HEK293 (cell line): ENCODE measurements at regions not wholly inside any gene's neighbourhood (a gene's known extent, or its start where the extent isn't known, plus 50 kb on each side); places are given as distances from the start of the nearest gene placed in this dataset.

Experiments used
- ZNF580 ChIP-seq: fragments of 450-650 bp; formaldehyde crosslinking; IDR thresholded peaks from 2 replicates; pipeline ENCODE4 v1.5.1; 2016; ENCODE audit warnings: missing biosample characterization, missing genetic modification characterization
- TF ChIP-seq, protein P1 (sequence below): fragments of 450-650 bp; formaldehyde crosslinking; IDR thresholded peaks from 2 replicates; pipeline ENCODE4 v1.5.1; 2016; ENCODE audit warnings: missing biosample characterization, missing genetic modification characterization, low read depth

DNA sequence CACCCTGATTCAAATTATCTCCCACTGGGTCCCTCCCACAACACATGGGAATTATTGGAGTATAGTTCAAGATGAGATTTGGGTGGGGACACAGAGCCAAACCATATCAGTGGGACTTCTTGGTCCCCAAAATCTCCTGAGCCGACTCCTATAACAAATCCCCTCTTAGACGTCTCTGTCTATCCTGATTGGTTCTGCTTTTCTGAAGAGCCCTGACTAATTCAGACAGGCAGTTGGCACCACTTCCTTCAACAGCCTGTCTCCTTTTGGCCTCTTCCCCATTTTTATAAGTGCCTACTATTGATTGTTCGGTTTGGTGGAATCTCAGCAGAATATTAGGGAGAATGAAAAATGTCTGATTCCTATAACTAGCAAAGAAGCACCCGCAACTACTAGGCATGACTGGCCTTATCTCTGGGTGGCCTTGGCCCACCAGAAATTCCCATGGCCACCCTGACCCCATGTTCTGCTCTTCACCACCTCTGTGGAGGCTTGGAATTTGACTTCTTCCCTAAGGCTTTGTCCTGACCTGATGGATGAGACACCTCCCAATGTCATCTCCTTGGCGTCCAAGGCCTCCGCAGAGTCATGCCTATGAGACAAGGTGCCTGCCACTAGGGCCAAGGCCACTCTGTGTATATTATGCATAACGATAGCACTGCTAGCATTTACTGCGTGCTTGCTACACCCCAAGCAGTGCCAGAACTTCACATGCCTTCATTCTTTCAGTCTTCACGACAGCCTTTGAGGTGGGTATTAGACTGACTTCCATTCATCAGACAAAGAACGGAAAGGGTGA, 218.9 kb upstream of the COPS8 start:
- TF ChIP-seq, protein P1, sequence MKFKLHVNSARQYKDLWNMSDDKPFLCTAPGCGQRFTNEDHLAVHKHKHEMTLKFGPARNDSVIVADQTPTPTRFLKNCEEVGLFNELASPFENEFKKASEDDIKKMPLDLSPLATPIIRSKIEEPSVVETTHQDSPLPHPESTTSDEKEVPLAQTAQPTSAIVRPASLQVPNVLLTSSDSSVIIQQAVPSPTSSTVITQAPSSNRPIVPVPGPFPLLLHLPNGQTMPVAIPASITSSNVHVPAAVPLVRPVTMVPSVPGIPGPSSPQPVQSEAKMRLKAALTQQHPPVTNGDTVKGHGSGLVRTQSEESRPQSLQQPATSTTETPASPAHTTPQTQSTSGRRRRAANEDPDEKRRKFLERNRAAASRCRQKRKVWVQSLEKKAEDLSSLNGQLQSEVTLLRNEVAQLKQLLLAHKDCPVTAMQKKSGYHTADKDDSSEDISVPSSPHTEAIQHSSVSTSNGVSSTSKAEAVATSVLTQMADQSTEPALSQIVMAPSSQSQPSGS (tag by site-specific recombination): no peak
- TF ChIP-seq ZNF580 (tag by site-specific recombination): no peak
